A549 (cell line): ENCODE measurements at regions not wholly inside any gene's neighbourhood (a gene's known extent, or its start where the extent isn't known, plus 50 kb on each side); places are given as distances from the start of the nearest gene placed in this dataset.

ENCODE experiments used
- EP300 ChIP-seq, 2 experiments: fragments of >200 bp; sonication (Bioruptor Twin); formaldehyde crosslinking; IDR thresholded peaks; 2 replicates in 1 of 2; 3 replicates in 1 of 2; pipeline ENCODE4 v1.6.1; 2016 to 2017
- KDM1A ChIP-seq: fragments of 200-600 bp; sonication (generic); IDR thresholded peaks from 2 replicates; pipeline ENCODE4 v1.6.1; 2016; ENCODE audit warnings: low read depth, mild to moderate bottlenecking
- MAFK ChIP-seq: fragments of 450-650 bp; IDR thresholded peaks from 2 replicates; pipeline ENCODE4 v1.6.1; 2014; ENCODE audit not compliant: partially characterized antibody
- MYC ChIP-seq: IDR thresholded peaks from 2 replicates; pipeline ENCODE4 v1.6.1; 2012; ENCODE audit warnings: mild to moderate bottlenecking, inconsistent platforms, low read length, improper control_type of control experiment, borderline replicate concordance
- PHF8 ChIP-seq: fragments of 200-600 bp; sonication (generic); IDR thresholded peaks from 2 replicates; pipeline ENCODE4 v1.6.1; 2016; ENCODE audit warnings: low read depth, mild to moderate bottlenecking, antibody characterized with exemption, moderate library complexity, borderline replicate concordance
- POLR2A ChIP-seq: IDR thresholded peaks from 2 replicates; pipeline ENCODE4 v1.6.1; 2012; ENCODE audit warnings: mild to moderate bottlenecking, low read length
- POLR2AphosphoS2 ChIP-seq: conservative IDR thresholded peaks from 2 replicates; pipeline ENCODE4 v1.6.1; 2012; ENCODE audit warnings: low read length, improper control_type of control experiment, inconsistent platforms
- RAD21 ChIP-seq, 2 experiments: fragments of >200 bp in 1 of 2; sonication (Bioruptor Twin) in 1 of 2; formaldehyde crosslinking in 1 of 2; IDR thresholded peaks in 1 of 2; conservative IDR thresholded peaks in 1 of 2; 2 replicates in 1 of 2; 3 replicates in 1 of 2; pipeline ENCODE4 v1.6.1; 2012 to 2018; ENCODE audit warnings: inconsistent platforms in 1 of 2
- TF ChIP-seq, protein P1 (sequence below): fragments of >200 bp; sonication (Bioruptor Twin); formaldehyde crosslinking; IDR thresholded peaks from 3 replicates; pipeline ENCODE4 v1.5.1; 2016
- TF ChIP-seq, protein P2 (sequence below): fragments of >200 bp; sonication (Bioruptor Twin); formaldehyde crosslinking; IDR thresholded peaks from 3 replicates; pipeline ENCODE4 v1.6.1; 2016

DNA sequence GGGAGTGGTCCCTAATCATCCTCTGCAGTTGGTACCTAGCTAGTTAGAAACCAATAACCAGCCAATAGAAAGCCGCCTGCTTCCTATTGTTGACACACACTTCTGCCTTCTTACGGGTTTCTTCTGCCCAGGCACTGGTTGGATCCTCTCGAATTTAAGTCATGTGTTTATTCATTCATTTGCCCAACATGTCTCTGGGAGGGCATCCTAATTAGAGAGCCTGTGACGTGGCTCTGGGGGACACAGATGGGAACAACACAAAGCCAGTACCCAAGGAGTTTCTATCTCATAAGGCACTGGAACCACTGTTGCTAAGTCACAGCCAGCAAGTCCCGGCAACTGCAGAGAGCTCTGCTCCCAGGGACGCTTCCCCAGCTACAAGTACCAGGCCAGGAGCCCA, 300.7 kb upstream of the TNRC6C start:
- TF ChIP-seq KDM1A (no peak), RAD21 (conservative IDR thresholded peaks at IDR 0.05 in 1 of 2, IDR thresholded peaks at IDR 0.05 in 1 of 2) (no peak), POLR2AphosphoS2 (no peak), EP300 (IDR thresholded peaks at IDR 0.05) (no peak), PHF8 (no peak), MAFK (no peak), POLR2A (no peak), MYC (no peak)
- TF ChIP-seq, protein P1, sequence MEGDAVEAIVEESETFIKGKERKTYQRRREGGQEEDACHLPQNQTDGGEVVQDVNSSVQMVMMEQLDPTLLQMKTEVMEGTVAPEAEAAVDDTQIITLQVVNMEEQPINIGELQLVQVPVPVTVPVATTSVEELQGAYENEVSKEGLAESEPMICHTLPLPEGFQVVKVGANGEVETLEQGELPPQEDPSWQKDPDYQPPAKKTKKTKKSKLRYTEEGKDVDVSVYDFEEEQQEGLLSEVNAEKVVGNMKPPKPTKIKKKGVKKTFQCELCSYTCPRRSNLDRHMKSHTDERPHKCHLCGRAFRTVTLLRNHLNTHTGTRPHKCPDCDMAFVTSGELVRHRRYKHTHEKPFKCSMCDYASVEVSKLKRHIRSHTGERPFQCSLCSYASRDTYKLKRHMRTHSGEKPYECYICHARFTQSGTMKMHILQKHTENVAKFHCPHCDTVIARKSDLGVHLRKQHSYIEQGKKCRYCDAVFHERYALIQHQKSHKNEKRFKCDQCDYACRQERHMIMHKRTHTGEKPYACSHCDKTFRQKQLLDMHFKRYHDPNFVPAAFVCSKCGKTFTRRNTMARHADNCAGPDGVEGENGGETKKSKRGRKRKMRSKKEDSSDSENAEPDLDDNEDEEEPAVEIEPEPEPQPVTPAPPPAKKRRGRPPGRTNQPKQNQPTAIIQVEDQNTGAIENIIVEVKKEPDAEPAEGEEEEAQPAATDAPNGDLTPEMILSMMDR: no peak
- TF ChIP-seq, protein P2, sequence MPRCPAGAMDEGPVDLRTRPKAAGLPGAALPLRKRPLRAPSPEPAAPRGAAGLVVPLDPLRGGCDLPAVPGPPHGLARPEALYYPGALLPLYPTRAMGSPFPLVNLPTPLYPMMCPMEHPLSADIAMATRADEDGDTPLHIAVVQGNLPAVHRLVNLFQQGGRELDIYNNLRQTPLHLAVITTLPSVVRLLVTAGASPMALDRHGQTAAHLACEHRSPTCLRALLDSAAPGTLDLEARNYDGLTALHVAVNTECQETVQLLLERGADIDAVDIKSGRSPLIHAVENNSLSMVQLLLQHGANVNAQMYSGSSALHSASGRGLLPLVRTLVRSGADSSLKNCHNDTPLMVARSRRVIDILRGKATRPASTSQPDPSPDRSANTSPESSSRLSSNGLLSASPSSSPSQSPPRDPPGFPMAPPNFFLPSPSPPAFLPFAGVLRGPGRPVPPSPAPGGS: no peak
